ENCODE measurements at regions not wholly inside any gene's neighbourhood (a gene's known extent, or its start where the extent isn't known, plus 50 kb on each side); places are given as distances from the start of the nearest gene placed in this dataset.

DNA sequence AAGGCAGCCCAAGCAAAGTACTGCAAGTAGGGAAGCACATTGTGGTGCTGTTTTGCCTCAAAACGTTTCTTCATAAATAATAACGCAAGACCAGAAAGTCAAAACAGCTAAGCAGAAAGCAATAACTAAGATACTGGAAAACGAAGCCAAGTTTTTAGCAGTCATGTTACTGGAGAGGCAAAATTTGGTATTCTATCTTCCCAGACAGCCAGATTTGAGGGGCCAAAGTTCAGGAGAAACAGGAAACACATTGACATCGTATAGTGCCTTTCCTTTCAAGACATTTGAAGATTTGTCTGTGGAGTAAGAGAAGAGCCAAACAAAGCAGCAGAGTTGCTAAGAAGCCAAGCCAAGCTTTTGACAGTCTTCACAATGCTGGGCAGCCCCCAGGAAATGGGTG lies 843.6 kb upstream of the NECTIN3 start:
- DNase-seq (ENCODE audit: low read depth), result no peak

DNA sequence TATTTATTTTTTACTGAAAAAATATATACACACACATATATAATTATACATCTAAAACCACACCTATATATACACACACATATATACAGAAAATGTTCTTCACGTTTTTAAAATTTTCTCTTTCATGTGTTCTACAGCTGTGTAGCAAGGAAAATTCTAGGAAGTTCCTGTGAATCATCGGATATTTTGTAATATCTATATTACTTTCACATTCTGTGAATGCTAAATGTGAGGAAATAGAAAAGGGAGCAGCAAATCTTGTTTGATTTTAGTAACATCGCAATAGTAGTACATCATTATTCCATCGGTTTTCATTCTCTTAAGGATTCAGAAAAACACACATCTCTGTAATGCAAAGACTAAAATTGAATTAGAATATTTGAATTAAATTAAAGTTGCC lies 836.8 kb upstream of the NECTIN3 start:
- peak; percentile 37 for DNase-seq (ENCODE audit: low read depth)

DNA sequence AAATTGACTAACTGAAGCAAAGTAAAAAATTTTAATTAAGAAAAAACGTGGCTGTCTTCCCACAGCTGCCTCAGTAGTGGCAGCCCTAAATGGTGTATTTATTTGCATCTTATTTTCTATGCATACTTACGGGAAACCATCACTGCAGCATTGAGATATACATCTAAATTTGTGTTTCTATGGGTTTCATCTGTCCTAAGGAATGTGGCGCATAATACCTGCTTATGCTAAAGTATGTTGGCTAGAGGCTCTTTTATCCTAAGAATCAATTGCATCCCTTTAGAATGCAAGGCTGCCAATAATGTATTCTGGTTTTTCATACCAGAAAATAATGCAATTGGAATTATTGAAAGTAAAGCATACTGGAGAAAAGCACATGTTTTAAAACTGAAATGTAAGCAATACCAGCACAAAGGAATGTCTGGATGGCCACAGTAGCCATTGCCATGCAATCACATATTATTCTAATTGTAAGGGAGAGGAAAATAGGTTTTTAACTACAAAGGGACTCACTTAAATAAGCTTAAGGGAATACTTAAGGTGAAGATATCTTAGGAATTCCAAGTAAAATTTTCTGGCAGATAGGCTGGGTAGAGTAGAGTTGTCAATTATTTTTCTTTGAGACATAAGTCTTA lies 834.5 kb upstream of the NECTIN3 start:
- DNase-seq (ENCODE audit: low read depth), result peak; percentile 18

DNA sequence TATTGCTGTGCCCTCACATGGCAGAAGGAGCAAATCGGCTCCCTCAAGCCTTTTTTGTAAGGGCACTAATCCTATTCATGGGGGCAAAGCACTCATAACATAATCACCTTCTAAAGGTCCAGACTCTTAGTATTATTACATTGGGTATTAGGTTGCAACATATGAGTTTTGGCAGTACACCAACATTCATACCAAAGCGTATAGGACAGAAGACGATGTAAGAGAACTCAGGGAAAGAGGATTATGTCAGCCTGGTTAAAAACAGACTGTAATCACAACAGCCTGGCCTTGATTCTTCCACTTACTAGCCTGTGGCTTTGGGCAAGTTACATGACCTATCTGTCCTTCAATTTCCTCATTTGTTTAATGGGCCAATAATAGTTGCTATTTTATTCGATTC lies 828.5 kb upstream of the NECTIN3 start:
- peak; percentile 94 for DNase-seq (ENCODE audit: low read depth)

DNA sequence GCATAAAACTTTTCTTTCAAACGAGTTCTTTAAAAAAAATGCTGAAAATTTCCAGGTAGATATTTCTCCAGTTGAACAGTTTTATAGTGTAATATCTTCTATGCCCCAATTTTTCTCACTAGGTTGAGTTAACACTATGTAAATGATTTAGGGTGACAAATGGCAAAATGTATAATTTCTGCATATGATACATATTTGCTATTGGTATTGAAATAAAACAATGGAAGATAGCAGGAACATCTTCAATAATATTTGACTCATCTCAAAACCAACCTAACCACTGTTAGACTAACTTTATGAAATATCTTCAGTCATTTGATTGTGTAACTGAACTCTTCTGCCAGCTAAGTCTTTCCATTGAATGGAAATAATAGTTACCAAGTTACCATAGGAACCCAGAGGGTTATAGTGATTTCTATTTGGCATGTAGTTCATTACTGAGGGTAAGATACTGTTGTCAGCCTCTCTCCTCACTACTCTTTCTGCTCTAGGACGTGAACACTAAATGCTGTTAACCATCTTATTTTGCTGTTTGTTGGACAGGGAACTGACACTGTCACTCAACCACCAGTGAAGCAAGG lies 824.7 kb upstream of the NECTIN3 start:
- DNase-seq (ENCODE audit: low read depth), result peak; percentile 68

DNA sequence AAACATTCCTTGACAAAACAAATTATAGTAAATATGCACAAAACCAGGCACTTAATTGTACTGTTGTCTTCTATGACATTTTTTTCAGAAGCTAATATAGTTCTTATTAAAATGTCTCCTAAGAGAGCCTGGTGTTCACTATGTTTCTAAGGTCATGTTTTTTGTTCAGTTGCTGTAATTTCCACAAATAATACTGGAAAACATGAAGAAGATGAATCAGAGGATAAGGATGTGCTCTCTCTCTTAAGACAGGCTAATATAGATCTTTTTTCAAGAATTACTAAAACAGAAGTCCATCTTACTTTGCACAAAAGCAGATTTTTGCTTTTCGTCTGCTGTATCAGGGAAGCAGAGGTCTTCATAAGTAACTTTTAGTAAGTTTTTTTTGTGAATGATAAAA lies 823.0 kb upstream of the NECTIN3 start:
- peak; percentile 58 for DNase-seq (ENCODE audit: low read depth)

DNA sequence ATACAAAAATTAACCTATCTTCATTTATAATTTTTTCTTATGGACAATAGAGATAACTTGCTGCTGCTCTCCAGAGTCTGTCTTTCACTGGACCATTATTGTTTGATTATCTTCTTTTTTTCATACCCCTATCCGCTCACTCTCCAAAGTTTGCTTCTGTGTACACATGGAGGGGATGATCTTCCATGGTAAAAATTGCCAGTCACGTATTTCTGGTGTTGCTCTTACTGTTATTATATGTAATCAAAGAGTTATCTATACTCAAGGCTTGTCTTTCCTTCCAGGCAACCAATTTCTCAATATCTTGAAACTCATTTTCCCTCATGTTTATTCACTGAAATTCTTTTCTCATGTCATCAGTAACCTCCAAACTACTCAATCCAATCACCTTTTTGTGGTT lies 817.8 kb upstream of the NECTIN3 start:
- DNase-seq (ENCODE audit: low read depth), result no peak

DNA sequence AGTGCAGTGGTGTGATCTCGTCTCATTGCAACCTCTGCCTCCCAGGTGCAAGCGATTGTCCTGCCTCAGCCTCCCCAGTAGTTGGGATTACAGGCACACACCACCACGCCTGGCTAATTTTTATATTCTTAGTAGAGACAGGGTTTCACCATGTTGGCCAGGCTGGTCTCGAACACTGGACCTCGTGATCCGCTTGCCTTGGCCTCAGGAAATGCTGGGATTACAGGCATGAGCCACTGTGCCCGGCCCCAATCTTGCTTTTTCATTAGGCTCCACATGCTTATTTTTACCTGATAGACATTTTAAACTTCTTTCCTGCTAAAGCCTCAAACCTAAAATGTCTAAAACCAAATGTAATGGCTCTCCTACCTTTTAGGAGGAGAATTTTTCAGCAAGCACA lies 817.0 kb upstream of the NECTIN3 start:
- no peak for DNase-seq (ENCODE audit: low read depth)

DNA sequence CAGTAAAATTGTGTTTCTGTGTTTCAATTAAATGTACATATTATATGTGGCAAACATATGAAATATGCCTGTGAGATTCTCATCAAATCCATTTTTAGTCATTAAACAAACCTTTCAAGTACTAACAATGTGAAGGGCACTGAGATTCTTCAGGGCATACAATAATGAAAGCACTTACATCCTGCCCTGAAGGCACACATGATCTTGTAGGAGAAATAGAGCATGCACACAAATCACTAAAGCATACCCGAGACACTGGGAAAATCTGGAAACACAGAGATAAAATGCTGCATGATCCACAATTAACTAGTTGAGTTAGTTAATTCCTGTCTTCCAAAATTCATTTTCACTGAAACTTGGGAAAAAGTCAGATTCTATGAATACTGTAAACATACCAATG lies 810.5 kb upstream of the NECTIN3 start:
- DNase-seq (ENCODE audit: low read depth), result no peak

DNA sequence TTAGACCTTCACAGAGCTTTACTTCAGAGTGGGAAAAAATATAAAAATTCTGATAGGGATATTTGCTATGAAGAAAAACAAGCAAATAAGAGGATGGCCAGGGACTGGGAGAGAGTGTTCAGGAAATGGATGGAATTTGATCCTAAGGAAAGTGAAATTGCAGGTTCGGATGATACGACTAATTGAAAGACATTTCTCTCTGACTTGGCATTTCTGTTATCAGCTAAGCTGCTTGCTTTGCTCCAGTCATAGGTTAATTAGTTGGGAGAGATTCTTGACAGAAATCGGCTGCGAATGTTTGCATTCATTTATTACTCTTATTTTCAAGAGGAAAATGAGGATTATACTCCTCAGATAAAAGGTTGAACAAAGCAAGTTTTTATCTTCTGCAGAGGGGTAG lies 808.7 kb upstream of the NECTIN3 start:
- no peak for DNase-seq (ENCODE audit: low read depth)

DNA sequence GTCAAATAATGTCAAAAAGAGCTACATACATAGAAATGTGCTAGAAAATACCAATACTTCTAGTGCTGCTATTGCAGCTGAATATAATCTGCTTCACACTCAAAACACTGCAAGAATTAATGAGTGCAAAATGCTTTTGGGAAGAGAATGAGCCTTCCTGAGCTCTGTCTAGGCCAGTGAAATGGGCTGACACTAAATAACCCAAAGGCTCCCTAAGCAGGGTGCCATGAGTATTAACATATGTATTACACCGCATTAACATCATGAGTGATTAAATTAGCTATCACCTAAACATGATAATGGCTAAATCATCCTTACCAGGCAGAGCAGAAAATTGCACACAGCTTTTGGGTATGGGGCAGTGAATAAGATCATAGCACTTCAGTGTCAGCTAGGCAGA lies 806.3 kb upstream of the NECTIN3 start:
- DNase-seq (ENCODE audit: low read depth), result no peak

DNA sequence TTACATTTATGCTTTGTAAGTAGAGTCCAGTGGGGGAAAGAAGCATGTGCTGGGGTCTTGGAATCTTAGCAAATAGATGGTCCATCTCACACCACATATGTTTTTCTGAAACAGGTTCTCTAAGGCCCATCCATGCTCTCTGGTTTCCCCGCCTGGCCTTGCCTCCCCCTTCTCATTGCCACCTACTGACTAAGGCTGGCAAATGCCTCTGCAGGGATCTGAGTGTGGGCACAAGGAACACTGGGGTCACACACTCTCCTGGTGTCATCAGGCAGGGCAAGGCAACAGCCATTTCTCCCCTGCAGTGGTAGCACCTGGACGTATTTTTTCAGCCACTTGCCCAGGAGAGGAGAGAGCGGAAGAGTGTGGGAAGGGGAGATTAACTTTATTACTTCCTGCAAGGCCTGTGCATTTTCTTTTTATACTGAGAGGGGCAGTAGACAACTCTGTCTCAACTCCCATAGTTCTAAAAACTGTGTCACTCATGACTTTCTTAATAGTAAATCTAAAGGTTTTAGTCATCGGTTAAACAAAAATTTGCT lies 804.2 kb upstream of the NECTIN3 start:
- DNase-seq (ENCODE audit: low read depth), result no peak

DNA sequence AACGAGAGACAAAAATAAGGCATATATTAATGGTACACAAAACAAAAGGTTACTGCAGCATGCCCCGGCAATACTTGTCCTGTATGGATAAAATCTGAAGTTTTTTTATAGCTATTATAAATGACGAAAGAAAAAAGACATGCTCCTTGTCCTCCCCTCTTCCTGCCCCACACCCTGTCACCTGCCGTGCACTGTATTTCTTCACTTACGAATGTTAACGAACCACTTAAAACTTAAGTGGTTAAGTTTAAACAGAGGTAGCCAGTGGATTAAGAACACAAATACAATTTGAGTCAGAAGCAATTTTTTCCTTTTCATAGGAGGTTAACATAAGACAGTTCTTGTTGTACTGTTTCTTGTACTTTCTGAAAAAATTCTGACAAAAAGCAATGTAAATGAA lies 799.1 kb upstream of the NECTIN3 start:
- DNase-seq (ENCODE audit: low read depth), result no peak

DNA sequence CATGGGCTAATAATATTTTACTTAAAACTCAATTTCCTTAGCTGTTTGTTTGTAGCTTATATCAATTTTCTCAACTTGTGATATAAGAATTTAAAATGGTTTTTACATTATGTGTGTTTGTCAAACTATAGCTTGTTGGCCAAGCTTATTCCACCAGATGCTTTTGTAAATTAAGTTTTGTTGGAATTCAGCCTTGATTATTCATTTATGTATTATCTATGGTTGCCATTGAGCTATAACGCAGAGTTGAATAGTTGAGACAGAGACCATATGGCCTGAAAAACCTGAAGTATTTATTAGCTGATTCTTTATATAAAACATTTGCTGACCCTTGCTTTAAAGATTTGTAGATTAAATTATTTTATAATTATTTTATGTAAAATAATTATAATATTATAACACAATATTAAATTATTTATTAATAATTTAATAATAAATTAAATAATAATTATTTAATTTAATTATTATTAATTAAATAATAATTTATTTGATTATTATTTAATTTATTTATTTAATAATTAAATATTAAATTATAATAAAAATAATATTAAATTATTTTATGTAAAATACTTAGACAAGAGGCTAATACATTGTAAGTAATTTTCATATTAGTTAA lies 779.6 kb upstream of the NECTIN3 start:
- no peak for DNase-seq (ENCODE audit: low read depth)

DNA sequence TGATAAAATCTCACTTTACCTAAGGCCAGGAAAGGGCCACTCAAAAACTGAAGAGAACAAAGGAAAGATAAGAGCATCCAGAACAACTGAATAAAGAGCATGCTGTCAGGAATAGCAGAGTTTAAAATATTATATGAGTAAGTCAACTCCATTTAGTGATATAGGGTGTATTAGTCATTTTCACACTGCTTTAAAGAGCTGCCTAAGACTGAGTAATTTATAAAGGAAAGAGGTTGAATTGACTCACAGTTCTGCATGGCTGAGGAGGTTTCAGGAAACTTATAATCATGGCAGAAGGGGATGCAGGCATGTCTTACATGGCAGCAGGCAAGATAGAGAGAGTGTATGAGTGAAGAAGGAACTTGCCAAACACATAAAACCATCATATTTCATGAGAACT lies 778.0 kb upstream of the NECTIN3 start:
- no peak for DNase-seq (ENCODE audit: low read depth)

DNA sequence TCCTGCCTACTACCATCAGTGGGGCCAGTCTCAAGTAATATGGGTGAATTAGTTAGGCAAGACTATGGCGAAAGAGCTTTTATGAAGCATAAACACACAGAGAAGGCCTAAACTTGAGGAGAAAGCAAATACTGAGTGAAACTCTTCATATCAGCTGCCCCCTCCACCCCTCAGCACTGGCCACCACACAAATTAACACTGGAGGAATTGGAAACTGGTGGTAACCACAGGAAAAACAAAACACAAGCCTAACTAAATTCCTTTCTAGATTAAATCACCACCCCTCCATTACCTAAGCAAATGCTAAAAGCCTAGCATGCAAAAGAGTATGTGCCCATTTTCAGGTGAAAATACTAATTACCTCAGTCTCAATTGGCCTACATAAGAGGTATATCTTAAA lies 774.7 kb upstream of the NECTIN3 start:
- peak; percentile 33 for DNase-seq (ENCODE audit: low read depth)

DNA sequence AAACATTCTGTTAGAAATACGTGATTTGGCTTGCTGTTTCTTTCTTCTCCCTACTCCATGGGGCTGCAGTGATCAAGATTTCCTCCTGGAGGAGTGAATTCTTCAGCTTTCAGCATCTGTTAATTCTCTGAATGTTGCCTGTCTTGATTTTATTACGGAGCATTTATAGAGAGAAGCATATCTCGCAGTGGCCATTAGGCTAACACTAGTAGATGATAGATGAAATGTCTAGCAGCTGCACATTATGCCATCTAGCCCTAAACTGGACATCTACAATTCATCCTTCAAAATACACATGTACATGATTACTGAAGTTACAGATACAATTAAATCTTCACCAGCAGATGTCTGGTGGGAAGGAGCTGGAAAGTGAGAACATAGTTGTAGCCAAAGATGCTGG lies 769.8 kb upstream of the NECTIN3 start:
- DNase-seq (ENCODE audit: low read depth), result no peak

DNA sequence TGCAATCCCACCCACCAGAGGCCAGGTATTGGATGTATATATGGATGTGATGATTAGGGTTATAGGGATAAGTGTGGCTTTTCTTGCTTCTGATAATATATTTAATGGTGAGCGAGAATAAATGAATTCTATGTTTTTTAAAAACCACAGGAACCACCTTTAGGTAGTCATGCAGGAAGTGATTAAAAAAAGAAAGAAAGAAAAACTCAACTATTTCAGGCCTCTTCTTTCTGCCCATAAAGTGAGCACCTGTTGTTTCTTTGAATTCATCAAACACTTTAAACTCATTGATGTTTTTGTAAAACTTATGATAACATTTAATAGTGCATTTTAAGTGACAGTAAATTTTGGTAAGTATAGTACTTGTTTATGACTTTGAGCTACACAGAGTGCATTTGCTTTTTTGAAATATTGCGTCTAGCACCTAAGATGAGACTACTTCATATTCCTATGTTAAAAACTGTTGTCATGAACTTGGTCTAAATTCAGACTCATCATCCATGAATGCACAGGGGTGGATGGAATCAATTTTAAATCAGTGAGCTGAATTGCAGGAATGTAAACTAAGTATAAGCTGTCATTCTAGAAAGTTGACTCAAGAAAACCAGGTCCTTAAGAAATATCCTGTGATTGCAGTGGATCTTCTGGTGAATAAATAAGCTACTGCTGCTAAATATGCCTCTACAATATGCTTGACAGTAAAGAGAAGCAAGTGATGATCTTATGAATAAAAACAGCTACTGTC lies 764.4 kb upstream of the NECTIN3 start:
- peak; percentile 80 for DNase-seq (ENCODE audit: low read depth)

DNA sequence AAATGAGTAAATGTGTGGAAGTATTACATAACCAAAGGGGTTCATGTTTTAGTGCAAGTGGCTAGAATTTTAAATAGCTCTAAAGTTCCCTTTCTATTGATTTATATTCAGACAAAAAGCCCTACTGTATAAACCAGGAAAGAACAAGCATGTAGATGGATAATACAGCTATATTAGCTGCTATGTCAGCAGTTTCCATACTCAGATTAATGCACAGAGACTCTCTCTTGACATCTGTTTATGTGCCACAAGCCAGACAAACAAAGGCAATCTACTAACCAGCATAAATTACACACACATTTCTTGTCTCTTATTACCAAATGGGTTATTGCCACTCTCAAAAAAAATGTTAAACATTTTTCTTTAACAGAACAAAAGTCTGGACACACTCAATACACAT lies 760.1 kb upstream of the NECTIN3 start:
- no peak for DNase-seq (ENCODE audit: low read depth)

DNA sequence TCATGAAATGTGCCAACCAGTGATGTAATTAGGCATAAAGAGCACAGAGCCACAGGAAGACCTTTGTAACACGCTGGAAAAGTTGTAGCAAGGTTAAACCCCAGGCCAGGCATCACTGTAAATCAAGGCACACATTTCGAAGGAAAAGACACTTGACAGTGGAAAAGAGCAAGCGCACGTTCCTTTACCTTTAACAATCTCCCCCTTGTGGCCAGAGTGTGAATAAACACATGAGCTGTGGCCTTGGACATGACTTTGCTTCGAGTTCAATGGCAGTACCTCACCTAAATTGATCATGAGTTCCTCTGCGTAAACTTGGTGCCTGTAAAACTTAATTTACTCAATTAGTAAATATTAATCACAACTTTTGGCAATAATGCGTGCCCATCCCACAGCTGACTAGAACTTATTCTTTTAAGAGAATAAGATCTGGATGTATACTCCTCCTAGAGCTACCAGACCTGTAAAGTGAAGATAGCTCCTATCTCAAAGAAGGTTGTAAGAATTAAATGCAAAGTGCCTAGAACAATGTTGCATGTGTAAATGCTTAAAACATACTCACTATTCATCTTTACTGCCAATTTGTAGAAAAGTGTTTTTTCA lies 757.0 kb upstream of the NECTIN3 start:
- peak; percentile 54 for DNase-seq (ENCODE audit: low read depth)

DNA sequence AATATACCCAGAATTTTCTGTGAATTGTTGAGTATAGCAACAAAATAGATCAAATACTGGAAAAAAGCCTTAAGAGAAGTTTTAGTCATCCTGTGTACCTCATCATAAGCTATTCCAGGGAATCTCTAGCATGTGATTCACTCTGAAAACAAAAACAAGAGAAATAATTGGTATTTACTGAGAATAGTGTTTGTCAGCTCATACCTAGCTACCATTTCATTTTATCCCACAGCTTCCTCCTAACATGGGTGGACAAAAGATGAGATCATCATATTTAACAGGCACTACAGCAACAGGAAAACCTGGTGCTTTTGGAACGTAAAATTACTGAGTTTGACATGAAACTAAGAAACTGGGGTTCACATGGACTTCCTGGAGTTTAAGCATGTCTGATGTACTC lies 753.5 kb upstream of the NECTIN3 start:
- DNase-seq (ENCODE audit: low read depth), result peak; percentile 22

DNA sequence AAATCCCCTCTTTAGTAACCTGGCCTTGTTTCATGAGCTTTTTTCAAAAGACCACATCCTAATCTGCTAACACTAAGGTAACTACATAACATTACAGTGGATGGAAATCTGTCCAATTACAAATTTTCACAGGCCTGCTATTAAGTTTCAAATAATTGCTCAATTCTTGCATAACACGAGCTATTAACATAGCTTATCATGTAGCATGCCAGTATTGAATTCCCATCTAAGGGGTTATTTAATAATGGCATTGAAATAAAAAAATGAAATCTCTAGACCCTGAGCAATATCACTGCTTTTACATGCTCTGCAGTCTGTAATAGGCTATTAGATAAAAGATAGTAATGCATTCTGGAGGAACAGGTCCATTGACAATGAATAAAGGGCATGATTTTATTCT lies 748.3 kb upstream of the NECTIN3 start:
- peak; percentile 9 for DNase-seq (ENCODE audit: low read depth)

Data from iris pigment epithelial cell (primary cell).